Skeletal muscle cell (primary cell): ENCODE measurements at regions not wholly inside any gene's neighbourhood (a gene's known extent, or its start where the extent isn't known, plus 50 kb on each side); places are given as distances from the start of the nearest gene placed in this dataset.

Source experiments
- DNase-seq: peaks from one replicate; pipeline ENCODE4 v3.0.0-alpha.2; 2010; ENCODE audit warnings: low read depth
- H3K4me3 ChIP-seq: 2 replicates; pipeline ENCODE4 v1.5.1; 2011; ENCODE audit warnings: low read depth, mild to moderate bottlenecking, control low read depth, low read length, moderate library complexity

DNA sequence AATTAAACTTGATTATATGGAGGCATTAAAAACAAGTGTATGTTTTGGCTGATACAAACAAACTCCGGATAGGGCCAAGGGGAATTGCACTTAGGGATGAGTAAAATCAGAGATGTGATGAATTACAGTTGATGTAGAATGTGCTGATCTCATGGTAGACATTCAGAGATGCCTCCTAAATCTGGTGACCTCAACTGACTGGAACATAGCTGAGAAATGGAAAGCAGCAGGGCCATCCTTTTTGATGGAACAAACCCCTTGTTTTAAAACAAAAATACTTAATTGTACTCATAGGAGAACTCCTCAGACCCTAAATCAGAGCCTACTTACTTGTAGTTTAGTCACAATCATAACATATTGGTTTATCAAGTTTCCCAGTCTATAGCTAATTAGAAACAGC, 122.8 kb downstream of the C12orf75 start:
- DNase-seq: no peak
- H3K4me3 ChIP-seq: no peak overlapping the region

DNA sequence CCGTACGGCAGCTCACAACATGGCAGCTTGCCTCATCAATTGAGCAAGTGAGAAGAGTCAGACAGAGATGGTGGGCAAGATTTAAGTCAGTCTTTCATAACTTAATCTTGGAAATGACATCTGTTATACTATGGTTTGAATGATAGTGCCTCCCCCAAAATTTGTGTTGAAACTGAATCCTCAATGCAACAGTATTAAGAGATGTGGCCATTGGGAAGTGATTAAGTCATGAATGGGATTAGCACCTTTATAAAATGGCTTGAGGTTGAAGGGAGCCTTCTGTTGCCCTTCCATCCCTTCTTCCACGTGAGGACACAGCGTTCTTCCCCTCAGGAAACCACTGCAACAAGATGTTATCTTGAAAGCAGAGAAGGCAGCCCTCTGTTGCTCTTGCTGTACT, 124.2 kb downstream of the C12orf75 start:
- H3K4me3 ChIP-seq: no peak overlapping the region
- no peak for DNase-seq

GRCh38 chr12:105455261-105455660, 124.8 kb downstream of the C12orf75 start:
- DNase-seq: no peak
- H3K4me3 ChIP-seq: no peak overlapping the region

DNA sequence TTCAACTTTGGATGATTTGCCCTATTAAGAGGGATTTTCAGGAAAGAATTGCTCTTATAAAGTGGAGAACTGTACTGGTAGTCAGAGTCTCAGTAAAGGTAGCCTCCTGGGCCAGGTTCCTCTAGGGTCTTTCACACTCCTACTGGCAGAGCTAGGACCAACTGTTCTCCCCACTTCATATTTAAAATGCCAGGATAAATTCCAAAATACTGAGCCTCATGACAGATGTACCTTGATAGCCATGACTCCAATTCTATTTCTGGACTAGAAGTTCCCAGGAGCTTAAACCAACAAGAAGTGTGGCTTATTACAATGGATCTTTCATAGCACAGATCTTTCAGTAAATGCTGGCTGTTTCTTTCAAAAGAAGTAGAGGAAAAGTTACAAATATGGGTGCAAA, 126.5 kb downstream of the C12orf75 start:
- H3K4me3 ChIP-seq: no peak overlapping the region
- no peak for DNase-seq

GRCh38 chr12:105459760-105460330, 129.4 kb downstream of the C12orf75 start:
- no peak for DNase-seq
- no peak overlapping the region for H3K4me3 ChIP-seq

GRCh38 chr12:105461271-105461943, 130.9 kb downstream of the C12orf75 start:
- no peak overlapping the region for H3K4me3 ChIP-seq
- DNase-seq: no peak

DNA sequence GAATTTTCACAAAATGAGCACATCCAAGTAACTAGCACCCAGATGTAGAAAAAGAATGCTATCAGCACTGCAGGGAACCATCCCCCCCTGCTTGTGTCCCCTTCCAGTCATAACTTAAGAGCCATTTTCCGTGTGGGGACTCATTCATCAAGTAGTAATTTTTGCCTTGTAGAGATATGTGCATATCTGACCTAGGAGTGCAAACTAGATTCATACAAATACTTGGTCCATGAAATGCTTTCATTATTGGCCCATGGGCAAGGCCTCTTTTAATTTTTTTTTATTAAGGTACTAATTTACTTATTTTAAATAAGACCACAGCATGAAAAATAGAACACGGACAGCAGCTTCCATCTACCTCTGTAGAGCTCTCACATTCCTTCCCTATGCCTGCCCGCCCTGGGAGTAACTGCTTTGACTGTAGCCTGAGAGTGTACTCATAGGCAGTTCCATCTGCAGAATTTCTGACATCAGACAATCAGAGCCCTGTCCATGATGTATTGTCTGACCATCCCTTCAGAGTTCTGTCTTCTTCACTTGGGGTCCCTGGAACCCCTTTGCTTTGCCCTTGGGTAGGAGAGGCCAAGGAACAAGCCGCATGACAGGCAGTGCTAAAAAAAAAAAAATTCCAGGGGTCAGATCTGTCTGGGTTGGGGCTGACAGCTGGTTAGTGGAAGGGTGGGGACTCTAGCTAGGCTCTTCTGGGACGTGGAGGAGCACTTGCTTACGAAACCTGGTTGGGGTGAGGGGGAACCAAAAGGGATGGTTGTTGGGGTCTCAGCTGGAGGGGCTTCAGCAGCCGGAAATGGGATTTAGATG, 131.7 kb downstream of the C12orf75 start:
- no peak for DNase-seq
- H3K4me3 ChIP-seq: no peak overlapping the region

DNA sequence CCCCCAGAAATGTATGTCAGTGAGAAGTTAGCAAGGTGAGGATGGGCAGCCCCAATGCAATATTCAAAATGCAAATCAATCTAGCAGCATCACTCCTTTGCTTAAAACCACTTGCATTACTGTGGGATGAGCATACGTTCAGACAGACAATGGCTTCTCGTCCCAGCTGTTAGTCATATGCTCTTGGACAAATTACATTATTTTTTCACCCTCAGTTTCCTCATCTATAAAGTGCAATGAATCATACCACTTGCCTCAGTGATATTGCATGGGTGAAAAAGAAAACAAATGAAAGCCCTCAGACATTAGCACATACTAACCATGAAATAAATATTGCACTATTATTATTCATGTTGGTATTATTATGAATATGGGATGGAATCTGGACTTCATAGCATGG, 132.3 kb downstream of the C12orf75 start:
- DNase-seq: no peak
- H3K4me3 ChIP-seq: no peak overlapping the region

DNA sequence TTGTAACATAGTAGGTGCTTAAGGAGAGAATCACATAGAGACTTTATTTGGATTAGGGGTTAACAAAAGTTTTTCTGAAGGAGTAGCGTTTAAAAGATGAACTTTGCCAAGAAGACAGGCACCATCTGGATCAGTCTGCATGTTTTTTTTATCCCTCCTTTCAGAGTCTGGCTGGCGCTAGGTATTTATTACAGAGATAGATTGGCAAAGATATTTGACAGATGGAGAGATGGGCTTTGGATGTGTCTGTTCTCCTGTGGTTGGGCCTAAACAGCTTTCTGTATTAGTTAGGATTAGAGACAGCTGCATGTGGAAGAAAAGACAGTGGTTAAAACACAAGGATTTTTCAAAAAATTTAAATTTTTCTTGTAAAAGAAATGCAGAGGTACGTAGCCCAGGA, 133.9 kb downstream of the C12orf75 start:
- no peak overlapping the region for H3K4me3 ChIP-seq
- no peak for DNase-seq

DNA sequence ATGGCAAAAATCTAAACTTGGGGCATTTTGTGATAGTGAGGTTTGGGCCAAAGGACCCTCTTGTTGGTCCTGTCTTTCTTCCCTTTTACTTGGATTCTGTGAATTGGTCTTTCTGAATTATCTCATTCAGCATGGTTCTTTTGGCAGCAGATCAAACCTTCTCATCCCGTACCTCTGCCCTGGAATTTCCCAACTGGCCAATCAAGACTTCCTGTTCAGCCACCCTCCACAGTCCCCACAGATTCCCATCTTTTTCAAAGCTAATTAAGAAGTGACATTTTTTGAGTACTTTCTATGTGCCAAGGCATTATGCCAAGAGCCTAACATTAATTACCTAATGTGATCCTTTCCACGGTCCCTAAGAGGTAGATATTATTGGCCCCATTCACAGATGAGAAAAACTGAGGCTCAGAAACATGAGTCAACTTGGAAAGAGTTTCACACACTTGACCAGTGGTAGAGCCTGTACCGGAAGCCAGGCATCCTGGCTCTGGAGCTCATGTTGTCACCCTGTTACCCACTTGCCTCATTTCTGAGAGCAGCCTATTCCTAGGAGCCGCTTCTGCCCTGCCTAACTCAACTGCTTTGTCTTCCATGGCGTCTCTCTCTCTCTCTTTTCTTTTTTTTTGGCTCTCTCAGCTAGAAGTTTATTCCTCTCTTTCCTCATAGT, 135.9 kb downstream of the C12orf75 start:
- no peak overlapping the region for H3K4me3 ChIP-seq
- no peak for DNase-seq

DNA sequence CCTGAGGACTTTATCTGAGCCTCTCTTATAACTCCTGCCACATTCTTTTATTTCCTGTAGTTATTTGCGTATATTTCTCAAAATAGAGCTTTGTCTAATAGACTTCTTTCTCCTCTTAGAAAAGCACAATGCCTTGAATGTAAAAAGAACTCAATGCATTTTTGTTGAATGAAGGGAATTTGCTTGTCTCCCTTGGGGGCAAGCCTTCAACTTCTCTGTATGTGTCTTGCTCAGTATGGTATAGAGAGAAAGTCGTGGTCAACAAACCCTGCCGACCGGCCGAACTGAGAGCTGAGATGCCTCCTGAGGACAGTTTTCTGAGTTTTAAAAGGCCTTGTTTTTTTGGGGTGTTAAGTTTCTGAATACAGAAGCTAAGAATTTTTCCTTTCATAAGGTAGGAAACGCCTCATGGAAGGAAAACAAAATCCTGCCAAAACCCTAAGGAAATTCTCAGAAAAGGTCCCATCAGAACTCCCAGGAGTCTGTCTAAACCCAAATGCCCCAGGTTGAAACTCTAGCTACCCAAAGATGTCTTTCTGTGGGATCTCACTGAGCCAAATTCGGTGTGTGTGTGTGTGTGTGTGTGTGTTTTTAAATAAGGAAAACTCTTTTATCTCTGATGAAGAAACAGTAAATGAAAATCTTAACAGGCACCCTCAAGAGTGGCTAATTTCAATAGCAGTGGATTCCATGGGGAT, 136.6 kb downstream of the C12orf75 start:
- no peak for DNase-seq
- no peak overlapping the region for H3K4me3 ChIP-seq

DNA sequence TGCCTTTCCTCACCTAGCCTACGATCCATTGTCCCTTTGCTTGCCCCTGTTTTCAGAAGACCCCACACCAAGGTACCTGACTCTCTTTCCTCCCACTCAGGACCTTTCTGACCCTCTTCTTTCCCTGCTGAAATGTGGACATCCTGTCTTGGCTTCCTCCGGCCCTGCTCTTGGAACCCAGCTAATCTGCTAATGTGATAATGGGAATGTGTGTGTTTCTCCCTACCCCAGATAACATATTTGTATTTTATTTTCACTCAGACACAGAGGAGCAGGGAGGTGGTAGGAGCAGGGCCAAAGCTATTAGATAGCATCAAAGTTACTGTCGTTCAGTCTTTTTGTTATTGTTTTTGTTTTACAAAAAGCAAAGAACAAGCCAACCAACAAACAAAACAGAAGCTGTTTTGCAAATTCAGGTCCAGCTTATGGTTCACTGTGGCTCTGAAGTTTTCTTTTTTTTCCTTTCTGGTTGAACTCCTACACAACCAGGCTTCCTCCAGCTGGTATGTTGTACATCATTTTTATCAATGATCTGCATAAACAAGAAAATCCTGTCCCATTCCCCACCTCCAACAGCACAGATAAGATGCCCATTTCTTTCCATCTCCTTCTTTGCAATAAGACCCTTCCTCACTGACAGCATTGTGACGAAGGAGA, 137.3 kb downstream of the C12orf75 start:
- DNase-seq: no peak
- no peak overlapping the region for H3K4me3 ChIP-seq

DNA sequence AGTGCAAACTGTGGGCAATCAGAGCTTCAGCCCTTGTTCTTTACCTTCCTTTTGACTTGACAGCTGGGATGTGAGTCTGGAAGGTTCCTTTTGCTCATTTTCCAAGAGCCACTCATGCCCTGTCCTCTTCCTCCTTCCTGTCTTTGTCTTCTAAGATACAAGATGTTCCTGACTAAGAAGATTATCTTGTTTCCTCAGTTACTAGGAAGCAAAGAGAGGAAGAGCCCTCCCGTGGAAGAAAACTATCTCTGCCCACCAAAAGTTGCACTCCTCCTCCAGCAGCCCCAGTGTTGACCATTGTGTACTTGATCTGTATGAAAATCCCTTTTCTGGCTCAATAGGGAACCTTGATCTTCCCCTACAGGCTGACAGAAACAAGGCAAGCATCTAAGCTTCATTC, 138.0 kb downstream of the C12orf75 start:
- no peak overlapping the region for H3K4me3 ChIP-seq
- no peak for DNase-seq

GRCh38 chr12:105469211-105469610, 138.7 kb downstream of the C12orf75 start:
- no peak overlapping the region for H3K4me3 ChIP-seq
- DNase-seq: no peak

- DNase-seq: no peak
- H3K4me3 ChIP-seq: no peak overlapping the region
Measured at GRCh38 chr12:105469701-105470100, 139.2 kb downstream of the C12orf75 start.

DNA sequence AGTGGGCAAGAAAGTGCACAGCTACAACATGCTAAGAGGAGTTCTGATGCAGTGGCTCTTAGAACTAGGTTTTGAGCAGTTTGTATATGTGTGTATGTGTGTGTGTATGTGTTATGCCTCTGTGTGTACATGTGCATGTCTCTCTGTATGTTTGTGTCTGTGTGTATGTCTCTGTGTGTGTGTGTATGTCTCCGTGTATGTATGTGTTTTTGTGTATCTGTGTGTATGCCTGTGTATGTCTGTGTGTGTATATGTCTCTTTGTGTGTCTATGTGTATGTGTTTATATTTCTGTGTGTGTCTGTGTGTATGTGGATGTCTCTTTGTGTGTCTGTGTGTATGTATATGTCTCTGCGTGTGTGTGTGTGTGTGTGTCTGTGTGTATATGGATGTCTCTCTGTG, 139.6 kb downstream of the C12orf75 start:
- DNase-seq: no peak
- H3K4me3 ChIP-seq: no peak overlapping the region

GRCh38 chr12:105470601-105471000, 140.1 kb downstream of the C12orf75 start:
- no peak overlapping the region for H3K4me3 ChIP-seq
- no peak for DNase-seq

- no peak overlapping the region for H3K4me3 ChIP-seq
- DNase-seq: no peak
Measured at GRCh38 chr12:105474672-105475071, 144.2 kb downstream of the C12orf75 start.

DNA sequence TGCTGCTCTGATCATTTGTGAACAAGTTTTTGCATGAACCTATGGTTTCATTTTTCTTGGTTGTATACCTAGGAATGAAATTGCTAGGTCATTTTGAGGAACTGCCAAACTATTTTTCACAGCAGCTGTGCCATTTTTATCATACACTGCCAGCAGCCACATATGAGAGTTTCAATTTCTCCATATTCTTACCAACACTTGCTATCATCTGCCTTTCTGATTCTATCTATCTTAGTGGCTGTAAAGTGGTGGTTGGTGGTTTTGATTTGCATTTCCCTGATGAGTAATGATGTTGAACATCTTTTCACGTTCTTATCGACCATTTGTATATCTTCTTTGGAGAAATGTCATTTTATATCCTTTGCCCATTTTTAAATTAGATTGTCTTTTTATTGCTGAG, 146.1 kb downstream of the C12orf75 start:
- no peak for DNase-seq
- no peak overlapping the region for H3K4me3 ChIP-seq
